BJ (cell line): ENCODE measurements at regions not wholly inside any gene's neighbourhood (a gene's known extent, or its start where the extent isn't known, plus 50 kb on each side); places are given as distances from the start of the nearest gene placed in this dataset.

Experiments used
- CTCF ChIA-PET: fragments of 350-600 bp; formaldehyde crosslinking; extraction: SDS; loops from one replicate; lab custom pipeline; 2021; ENCODE audit warnings: antibody characterized with exemption, inconsistent platforms; lab: Yijun Ruan, JAX
- POLR2A ChIA-PET: fragments of 300-600 bp; sonication (Branson Sonifier 250); formaldehyde crosslinking; extraction: SDS; loops from one replicate; lab custom pipeline; 2021; ENCODE audit warnings: antibody characterized with exemption; lab: Charles Lee
- DNase-seq: peaks from one replicate; pipeline ENCODE4 v3.0.0-alpha.2; 2011; ENCODE audit warnings: low read depth
- H3K27me3 ChIP-seq: 2 replicates; pipeline ENCODE4 v1.6.0; 2011; ENCODE audit warnings: low read length; ENCODE audit not compliant: control insufficient read depth, insufficient read depth
- H3K36me3 ChIP-seq: 2 replicates; pipeline ENCODE4 v1.5.1; 2011; ENCODE audit warnings: low read length; ENCODE audit not compliant: control insufficient read depth, insufficient read depth
- H3K4me3 ChIP-seq: 2 replicates; pipeline ENCODE4 v1.5.1; 2011; ENCODE audit warnings: low read depth, mild to moderate bottlenecking, control low read depth, low read length
- TF ChIP-seq, protein P1 (sequence below): IDR thresholded peaks from 2 replicates; pipeline ENCODE4 v1.5.1; 2011; ENCODE audit warnings: low read depth, mild to moderate bottlenecking, control low read depth, inconsistent platforms, low read length, moderate library complexity; ENCODE audit not compliant: insufficient read depth

DNA sequence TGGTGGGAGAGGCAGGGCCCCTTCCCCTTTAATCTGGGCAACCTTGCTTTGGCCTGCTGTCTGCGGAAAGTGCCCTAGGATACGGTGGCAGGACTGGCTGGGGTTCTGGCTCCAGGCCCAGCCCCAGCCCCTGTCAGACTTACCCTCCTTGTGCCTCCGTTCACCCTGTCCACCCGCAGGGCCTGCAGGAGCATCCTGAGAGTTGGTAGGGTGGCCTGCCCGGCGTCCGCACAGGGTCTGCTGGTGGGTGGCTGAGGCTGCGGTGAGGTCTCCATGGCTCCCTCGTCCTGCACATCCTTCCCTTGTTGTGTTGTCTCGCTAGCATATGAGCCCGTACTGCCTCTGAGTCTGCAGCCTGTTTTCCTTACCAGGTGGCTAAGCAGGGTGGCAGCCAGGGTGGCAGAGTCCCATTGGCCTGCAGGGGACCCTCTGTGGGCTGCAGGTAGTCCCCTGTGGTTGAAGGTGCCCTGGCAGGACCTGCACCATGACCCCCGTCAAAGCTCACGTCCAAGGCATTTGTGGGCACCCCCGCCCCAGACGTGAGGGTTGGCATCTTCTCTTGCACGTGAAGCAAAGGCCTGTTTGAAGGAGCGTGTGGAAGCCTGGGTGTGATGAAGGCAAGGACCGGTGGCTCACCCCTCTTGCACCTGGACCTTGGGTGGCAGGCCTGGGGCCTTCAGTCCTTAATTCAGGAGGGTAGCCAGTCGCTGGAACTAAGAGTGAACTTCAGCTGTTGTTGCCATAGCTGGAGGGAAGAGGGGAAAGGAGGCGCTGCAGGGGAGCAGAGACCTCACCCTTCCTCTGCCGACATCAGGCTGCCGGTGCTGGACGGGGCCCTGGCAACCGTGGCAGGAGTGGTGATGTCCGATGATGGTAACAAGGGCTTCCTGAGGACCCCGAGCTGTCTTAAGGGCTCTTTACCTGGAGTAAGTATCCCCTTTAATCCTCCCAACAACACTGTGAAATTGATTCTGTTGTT is 293.7 kb downstream of the SEC14L1 start:
- Histone ChIP-seq H3K36me3 (peaks cover 8% of the 10 kb centered on the region), H3K27me3 (no peaks in the 10 kb centered on the region), H3K4me3 (no peak overlapping the region)
- TF ChIP-seq, protein P1, sequence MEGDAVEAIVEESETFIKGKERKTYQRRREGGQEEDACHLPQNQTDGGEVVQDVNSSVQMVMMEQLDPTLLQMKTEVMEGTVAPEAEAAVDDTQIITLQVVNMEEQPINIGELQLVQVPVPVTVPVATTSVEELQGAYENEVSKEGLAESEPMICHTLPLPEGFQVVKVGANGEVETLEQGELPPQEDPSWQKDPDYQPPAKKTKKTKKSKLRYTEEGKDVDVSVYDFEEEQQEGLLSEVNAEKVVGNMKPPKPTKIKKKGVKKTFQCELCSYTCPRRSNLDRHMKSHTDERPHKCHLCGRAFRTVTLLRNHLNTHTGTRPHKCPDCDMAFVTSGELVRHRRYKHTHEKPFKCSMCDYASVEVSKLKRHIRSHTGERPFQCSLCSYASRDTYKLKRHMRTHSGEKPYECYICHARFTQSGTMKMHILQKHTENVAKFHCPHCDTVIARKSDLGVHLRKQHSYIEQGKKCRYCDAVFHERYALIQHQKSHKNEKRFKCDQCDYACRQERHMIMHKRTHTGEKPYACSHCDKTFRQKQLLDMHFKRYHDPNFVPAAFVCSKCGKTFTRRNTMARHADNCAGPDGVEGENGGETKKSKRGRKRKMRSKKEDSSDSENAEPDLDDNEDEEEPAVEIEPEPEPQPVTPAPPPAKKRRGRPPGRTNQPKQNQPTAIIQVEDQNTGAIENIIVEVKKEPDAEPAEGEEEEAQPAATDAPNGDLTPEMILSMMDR = no peak
- CTCF ChIA-PET = interaction anchor here (0.8 to 1.7 kb wide), 3 partner anchors 13 to 60 kb away, joined by 3 to 4 read pairs (median 3); no protein-coding TSS in a partner anchor
- POLR2A ChIA-PET = no interaction called here
- DNase-seq = no peak

DNA sequence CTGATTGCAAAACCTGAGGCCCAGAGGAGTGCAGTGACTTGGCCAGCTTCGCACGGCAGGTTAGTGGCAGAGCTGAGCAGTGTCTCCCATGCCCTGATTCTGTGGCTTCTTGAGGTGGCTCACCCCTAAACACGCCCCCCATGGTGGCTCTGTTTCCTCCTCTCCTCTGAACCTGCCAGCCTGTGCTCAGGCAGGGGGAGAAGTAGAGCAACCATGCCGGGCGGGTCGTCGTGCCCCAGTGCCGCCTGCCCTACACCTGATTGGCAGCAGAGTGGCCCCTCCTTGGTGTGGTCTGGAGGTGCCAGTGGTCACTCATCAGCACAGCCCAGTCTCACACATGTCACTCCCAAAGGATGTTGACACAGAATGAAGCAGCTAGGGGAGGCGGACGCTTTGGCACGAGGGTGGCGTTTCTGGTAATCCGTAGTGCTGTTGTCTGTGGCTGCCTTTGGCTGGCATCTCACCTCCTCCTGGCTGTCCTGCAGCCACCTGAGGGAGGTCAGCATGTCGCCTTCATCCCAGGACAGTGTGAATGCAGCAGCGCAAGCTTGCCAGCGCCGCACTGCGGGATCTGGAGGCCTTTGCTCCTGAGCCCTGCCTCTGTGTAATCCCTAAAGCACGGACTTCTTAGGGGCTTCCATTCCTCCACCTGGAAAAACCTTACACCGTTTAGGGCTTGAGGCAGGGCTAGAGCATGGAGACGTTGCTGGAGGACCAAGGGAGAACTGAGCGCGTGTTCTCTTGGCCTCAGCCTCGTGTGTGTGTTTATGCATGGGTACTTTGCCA is 294.7 kb downstream of the SEC14L1 start:
- peaks cover 8% of the 10 kb centered on the region for H3K36me3 ChIP-seq
- ChIA-PET POLR2A (interaction anchor here (0.7 kb wide), 2 partner anchors 12 to 14 kb away, joined by 8 to 21 read pairs; no protein-coding TSS in a partner anchor), CTCF (interaction anchor here (0.8 to 1.3 kb wide), 2 partner anchors 35 to 59 kb away, joined by 3 read pairs; no protein-coding TSS in a partner anchor)
- DNase-seq = no peak
- TF ChIP-seq, protein P1 = no peak
- no peaks in the 10 kb centered on the region for H3K27me3 ChIP-seq
- H3K4me3 ChIP-seq = no peak overlapping the region

DNA sequence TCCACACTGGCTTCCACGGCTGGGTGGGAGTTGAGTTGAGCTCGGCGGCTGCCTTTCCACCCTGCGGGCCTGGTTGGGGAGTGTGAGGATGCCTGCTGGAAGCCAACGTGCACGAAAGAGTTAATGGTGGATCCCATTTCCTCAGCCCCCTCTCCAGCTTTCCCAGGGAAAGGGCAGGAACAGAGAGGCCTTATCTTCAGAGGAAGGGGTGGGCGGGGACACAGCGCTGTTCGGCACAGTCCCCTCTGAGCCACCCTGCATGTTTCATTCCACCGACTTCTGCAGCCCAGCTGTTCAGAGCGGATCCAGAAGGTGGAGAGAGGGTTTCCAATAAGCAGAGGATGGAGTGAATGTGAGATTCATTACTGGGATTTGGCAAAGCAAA is 295.3 kb downstream of the SEC14L1 start:
- no peak overlapping the region for H3K4me3 ChIP-seq
- ChIA-PET CTCF (interaction anchor here (0.8 to 1.3 kb wide), 2 partner anchors 36 to 58 kb away, joined by 3 read pairs; no protein-coding TSS in a partner anchor), POLR2A (interaction anchor here (0.7 kb wide), 2 partner anchors 13 kb away, joined by 8 to 21 read pairs; no protein-coding TSS in a partner anchor)
- H3K27me3 ChIP-seq = no peaks in the 10 kb centered on the region
- peaks cover 10% of the 10 kb centered on the region for H3K36me3 ChIP-seq
- TF ChIP-seq, protein P1 = no peak
- DNase-seq = no peak

DNA sequence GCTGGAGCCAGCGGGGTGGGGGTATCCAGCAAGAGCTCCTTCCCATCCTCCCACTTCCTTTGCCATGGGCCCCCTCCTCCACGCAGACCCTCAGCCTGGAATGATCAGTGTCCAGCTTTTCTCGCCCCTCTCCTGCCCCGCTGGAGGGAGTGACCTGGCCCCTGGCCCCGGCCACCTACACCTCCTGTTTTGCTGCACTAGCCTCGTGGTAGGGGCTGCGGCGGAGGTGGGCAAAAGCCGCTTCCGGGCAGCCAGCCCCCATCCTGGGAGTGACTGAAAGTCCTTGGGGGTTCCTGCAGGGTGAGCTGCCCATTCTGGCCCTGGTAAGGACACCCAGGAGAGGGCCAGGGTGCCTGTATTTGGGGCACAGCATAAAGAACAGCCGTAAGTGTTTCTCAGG is 295.7 kb downstream of the SEC14L1 start:
- POLR2A ChIA-PET = interaction anchor here (0.7 kb wide), 2 partner anchors 13 kb away, joined by 8 to 21 read pairs; no protein-coding TSS in a partner anchor
- Histone ChIP-seq H3K27me3 (no peaks in the 10 kb centered on the region), H3K36me3 (peaks cover 10% of the 10 kb centered on the region), H3K4me3 (no peak overlapping the region)
- TF ChIP-seq, protein P1 = no peak
- CTCF ChIA-PET = interaction anchor here (0.8 to 1.3 kb wide), 3 partner anchors 36 to 58 kb away, joined by 3 read pairs; no protein-coding TSS in a partner anchor
- no peak for DNase-seq
